ENCODE measurements at regions not wholly inside any gene's neighbourhood (a gene's known extent, or its start where the extent isn't known, plus 50 kb on each side); places are given as distances from the start of the nearest gene placed in this dataset.

GRCh38 chr2:66264354-66264753 is 170.6 kb upstream of the MEIS1 start:
- TF ChIP-seq CTCF (IDR thresholded peaks at IDR 0.05; ENCODE audit: insufficient read depth, low read length, poor library complexity, severe bottlenecking): no peak
- no peak for TF ChIP-seq EZH2phosphoT487 (conservative IDR thresholded peaks at IDR 0.05; ENCODE audit: low read length)
